IPS-20b (cell line): ENCODE measurements at regions not wholly inside any gene's neighbourhood (a gene's known extent, or its start where the extent isn't known, plus 50 kb on each side); places are given as distances from the start of the nearest gene placed in this dataset.
"Not testable (repeated sequence)": the region's sequence is repeated elsewhere in the genome, so short reads cannot be mapped to it uniquely, and the experiment has no call there.

Experiments
- H3K27ac ChIP-seq: one replicate; pipeline ENCODE4 v1.5.1; 2013; ENCODE audit warnings: low read length
- H3K27me3 ChIP-seq: 2 replicates; pipeline ENCODE4 v1.6.1; 2013; ENCODE audit warnings: mild to moderate bottlenecking, low read length, inconsistent platforms; ENCODE audit not compliant: insufficient read depth
- H3K36me3 ChIP-seq: 2 replicates; pipeline ENCODE4 v1.6.1; 2013; ENCODE audit warnings: low read depth, mild to moderate bottlenecking, inconsistent platforms, low read length, moderate library complexity; ENCODE audit not compliant: insufficient read depth
- H3K4me1 ChIP-seq: 2 replicates; pipeline ENCODE4 v1.6.1; 2013; ENCODE audit warnings: mild to moderate bottlenecking, control low read depth, inconsistent platforms, low read length, moderate library complexity; ENCODE audit not compliant: insufficient read depth
- H3K4me3 ChIP-seq: 2 replicates; pipeline ENCODE4 v1.5.1; 2013; ENCODE audit warnings: mild to moderate bottlenecking, low read length, inconsistent platforms
- H3K9ac ChIP-seq: 2 replicates; pipeline ENCODE4 v1.6.1; 2013; ENCODE audit warnings: low read depth, mild to moderate bottlenecking, inconsistent platforms, low read length, moderate library complexity
- H3K9me3 ChIP-seq: 2 replicates; pipeline ENCODE4 v1.6.1; 2013; ENCODE audit warnings: mild to moderate bottlenecking, low read depth, low read length, inconsistent platforms; ENCODE audit not compliant: insufficient read depth

DNA sequence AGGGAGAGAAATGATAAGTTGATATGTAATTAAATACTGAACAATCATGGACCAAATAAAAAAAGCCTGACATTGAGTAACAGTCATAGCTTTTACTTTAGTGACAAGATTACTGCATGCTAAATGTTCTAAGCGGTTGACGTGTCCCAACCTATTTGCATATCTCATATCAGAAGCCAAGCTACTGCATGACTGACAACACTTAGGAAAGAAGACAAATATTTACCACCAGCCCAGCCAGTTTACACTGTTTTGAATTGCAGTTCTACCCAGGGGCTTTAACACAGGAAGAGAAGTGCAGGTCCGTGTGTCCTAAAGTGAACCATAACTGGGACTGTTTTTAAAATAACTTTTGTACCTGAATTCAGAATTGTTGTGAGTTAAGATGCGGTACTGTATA is 219.9 kb downstream of the PRDM9 start:
- Histone ChIP-seq H3K4me3 (no peak overlapping the region), H3K9me3 (no peaks in the 10 kb centered on the region), H3K9ac (no peak overlapping the region), H3K4me1 (no peaks in the 10 kb centered on the region), H3K36me3 (no peaks in the 10 kb centered on the region), H3K27me3 (no peaks in the 10 kb centered on the region), H3K27ac (no peak overlapping the region)

DNA sequence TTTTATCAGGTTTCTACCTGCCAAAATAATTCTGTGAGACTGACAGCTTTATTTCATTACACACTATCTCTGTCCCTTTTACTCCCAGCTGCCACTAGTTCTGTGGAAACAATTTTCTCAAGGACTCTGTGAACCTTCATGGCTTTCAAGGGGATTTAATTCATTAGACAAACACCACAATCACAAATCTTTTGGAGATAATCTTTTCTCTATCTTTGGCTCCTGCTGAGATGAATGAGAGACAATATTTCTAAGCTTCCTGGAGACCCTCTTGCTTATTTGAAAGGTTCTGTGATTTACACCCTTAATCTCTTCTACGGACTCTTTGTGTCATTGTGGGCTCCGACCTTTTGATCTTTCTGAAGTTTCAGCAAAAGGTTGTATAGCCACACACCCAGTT is 222.6 kb downstream of the PRDM9 start:
- Histone ChIP-seq H3K4me1 (no peaks in the 10 kb centered on the region), H3K9ac (no peak overlapping the region), H3K27me3 (no peaks in the 10 kb centered on the region), H3K36me3 (no peaks in the 10 kb centered on the region), H3K9me3 (peaks cover 5% of the 10 kb centered on the region; the same call in 1 of the 2 replicates), H3K4me3 (no peak overlapping the region), H3K27ac (no peak overlapping the region)

DNA sequence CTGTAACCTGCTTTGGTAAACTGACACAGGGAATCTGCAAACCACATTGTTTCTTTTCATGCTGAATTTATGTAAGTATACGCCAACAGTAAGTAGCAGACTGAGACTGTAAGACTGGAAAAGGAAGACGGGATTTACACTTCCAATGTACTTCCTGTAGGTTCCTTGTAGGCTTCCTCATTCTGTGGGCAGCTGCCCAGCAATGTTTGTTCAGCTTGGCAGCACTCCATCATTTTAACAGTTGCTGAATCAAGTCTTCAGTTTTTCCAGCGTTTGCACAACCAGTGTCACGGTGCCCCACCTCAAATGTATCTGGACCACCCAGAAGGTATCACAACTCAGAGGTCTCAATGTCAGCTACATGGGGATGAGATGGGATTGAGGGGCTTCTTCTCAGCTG is 232.6 kb downstream of the PRDM9 start:
- H3K4me3 ChIP-seq: no peak overlapping the region
- no peaks in the 10 kb centered on the region for H3K27me3 ChIP-seq
- no peaks in the 10 kb centered on the region for H3K36me3 ChIP-seq
- H3K9ac ChIP-seq: no peak overlapping the region
- H3K27ac ChIP-seq: no peak overlapping the region
- no peaks in the 10 kb centered on the region for H3K9me3 ChIP-seq
- H3K4me1 ChIP-seq: no peaks in the 10 kb centered on the region

DNA sequence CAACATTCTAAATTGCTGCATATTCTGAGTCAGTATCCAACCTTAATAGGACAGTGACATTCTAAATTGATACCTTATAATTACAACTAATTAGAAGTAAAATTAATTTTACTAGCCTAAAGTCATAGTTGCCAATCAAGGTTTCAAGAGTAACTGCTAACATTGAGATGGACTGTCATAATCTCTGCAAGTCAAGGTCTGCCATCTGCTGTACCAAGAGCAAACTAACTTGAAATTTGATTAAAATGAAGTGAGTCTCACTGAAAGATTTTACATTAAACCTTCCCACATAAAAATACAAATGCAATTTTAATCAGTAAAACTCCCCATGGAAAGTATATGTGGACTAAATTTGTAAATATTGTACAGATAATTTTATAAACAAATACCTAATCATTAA is 235.3 kb downstream of the PRDM9 start:
- Histone ChIP-seq H3K36me3 (no peaks in the 10 kb centered on the region), H3K4me1 (no peaks in the 10 kb centered on the region), H3K27me3 (no peaks in the 10 kb centered on the region), H3K9ac (no peak overlapping the region), H3K9me3 (no peaks in the 10 kb centered on the region), H3K27ac (no peak overlapping the region), H3K4me3 (no peak overlapping the region)

DNA sequence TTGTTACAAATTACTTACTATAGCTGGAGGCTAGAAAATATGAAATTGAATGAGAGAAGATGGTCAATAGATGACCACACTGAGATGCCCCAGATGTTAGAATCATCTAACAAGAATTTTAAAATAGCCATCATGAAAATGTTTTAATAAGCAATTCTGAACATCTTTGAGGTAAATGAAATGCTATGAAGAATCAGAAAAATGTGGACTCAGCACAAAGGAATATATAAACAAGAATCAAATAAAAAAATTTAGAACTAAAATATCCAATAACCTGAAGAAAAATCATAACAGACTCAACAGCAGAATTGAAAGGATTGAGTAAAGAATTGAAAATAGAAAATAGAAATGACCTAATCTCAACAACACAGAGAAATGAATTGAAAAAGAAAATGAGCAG is 248.5 kb downstream of the PRDM9 start:
- H3K9ac ChIP-seq: no peak overlapping the region
- H3K4me3 ChIP-seq: no peak overlapping the region
- peaks cover 8% of the 10 kb centered on the region; the same call in 1 of the 2 replicates for H3K9me3 ChIP-seq
- no peaks in the 10 kb centered on the region for H3K4me1 ChIP-seq
- no peak overlapping the region for H3K27ac ChIP-seq
- H3K36me3 ChIP-seq: no peaks in the 10 kb centered on the region
- no peaks in the 10 kb centered on the region for H3K27me3 ChIP-seq

DNA sequence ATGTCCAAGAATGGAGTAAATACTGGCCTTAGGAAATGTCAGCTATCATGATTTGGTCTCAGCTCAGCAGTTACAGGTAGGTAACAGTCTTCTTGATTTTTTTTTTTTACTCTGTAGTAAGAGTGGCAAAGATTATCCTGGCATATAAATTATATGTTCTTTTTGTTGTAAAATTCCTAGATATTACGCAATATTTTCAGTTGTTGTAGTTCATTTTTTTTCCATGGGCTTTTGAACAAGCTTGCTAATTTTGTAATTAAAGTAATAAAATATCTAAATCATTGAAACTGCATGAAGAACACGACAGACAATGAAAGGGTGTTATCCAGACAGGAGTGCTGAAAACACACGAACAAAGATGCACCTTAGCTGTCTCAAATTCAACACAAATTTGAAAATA is 249.4 kb downstream of the PRDM9 start:
- H3K9me3 ChIP-seq: no peaks in the 10 kb centered on the region
- H3K4me3 ChIP-seq: no peak overlapping the region
- H3K27me3 ChIP-seq: no peaks in the 10 kb centered on the region
- H3K36me3 ChIP-seq: no peaks in the 10 kb centered on the region
- no peak overlapping the region for H3K27ac ChIP-seq
- H3K9ac ChIP-seq: no peak overlapping the region
- H3K4me1 ChIP-seq: no peaks in the 10 kb centered on the region

DNA sequence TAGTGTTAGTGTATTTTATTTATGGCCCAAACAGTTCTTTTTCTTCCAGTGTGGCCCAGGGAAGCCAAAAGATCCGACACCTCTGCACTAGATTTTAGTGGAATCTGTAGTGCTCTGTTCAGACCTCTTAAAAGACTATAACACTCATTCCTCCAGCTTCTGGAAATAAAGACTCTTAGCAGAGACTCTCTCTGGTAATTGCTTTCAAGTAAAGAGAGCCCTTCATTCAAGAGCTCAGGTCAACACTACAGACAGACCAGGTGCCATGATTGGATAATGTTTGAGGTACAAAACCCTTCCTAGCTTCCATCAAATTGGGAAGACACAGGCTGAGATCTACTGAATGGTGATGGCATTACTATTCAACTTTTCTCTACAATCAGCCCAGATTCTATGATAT is 255.8 kb downstream of the PRDM9 start:
- H3K9ac ChIP-seq: no peak overlapping the region
- H3K36me3 ChIP-seq: no peaks in the 10 kb centered on the region
- no peaks in the 10 kb centered on the region for H3K9me3 ChIP-seq
- no peaks in the 10 kb centered on the region for H3K4me1 ChIP-seq
- no peaks in the 10 kb centered on the region for H3K27me3 ChIP-seq
- H3K4me3 ChIP-seq: no peak overlapping the region
- no peak overlapping the region for H3K27ac ChIP-seq

DNA sequence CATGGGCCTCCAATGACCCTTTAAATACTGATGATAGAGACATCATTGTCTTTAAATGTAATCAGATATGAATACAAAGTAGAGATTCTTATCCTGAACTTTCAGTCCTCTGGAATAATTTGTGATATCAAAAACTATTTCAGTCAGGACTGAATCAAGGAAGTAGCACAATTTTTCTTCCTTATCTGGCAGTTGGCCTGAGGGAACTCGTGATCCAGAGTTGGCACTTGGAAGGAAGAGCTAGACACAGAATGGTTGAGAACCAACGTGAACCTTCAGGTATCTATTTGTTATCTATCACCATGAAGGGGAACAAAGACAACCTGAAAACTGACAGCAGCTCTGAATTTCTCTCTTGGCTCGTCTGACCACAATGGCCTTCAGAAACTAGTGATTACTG is 269.3 kb downstream of the PRDM9 start:
- Histone ChIP-seq H3K27me3 (no peaks in the 10 kb centered on the region), H3K27ac (no peak overlapping the region), H3K4me3 (no peak overlapping the region), H3K36me3 (no peaks in the 10 kb centered on the region), H3K9me3 (no peaks in the 10 kb centered on the region), H3K4me1 (no peaks in the 10 kb centered on the region), H3K9ac (no peak overlapping the region)

DNA sequence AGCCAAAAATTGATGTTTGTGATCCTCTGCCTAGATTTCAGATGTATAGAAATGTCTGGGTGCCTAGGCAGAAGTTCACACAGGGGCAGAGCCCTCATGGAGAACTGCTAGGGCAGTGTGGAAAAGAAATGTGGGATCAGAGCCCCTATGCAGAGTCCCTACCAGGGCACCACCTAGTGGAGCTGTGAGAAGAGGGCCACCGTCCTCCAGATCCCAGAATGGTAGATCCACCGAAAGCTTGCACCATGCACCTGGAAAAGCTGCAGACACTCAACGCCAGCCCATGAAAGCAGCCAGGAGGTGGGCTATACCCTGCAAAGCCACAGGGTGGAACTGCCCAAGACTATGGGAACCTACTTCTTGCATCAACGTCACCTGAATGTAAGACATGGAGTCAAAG is 292.9 kb downstream of the PRDM9 start:
- H3K4me3 ChIP-seq, H3K4me1 ChIP-seq, H3K36me3 ChIP-seq, H3K9ac ChIP-seq, H3K27ac ChIP-seq, H3K9me3 ChIP-seq, H3K27me3 ChIP-seq: not testable (repeated sequence)

DNA sequence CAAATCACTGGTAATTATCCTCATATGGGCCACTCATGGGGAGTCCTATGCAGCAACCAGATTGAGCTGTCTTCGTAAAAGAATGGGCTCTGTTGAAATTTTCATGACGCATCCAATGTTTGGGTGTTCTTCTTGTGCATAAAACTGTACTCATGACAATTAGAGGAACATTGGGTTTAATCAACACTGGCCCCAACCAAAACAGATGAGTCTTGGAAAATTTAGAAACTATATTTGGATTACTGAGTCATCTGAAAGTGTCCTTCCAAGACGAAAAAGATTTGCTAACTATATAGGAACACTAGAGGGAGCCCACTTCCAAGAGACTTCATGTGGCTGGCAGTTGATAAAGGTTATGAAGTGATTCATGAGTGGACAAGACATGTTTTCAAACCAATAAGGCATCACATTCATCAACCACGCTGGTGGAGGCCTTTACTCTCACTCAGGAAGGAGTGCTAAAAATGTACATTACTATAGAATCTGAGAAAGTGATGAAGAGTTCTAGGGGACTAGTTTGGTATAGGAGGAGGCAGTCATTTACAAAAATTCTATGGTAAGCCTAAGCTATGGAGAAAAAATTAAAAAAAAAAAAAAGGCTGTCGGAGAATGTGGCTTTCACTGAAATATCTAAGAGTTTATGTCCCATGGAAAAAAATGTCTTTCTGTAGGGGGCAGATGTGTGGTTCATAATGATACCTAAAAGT is 313.5 kb downstream of the PRDM9 start:
- Histone ChIP-seq H3K4me3 (no peak overlapping the region), H3K9me3 (no peaks in the 10 kb centered on the region), H3K27me3 (no peaks in the 10 kb centered on the region), H3K4me1 (no peaks in the 10 kb centered on the region), H3K27ac (no peak overlapping the region), H3K36me3 (no peaks in the 10 kb centered on the region), H3K9ac (no peak overlapping the region)

DNA sequence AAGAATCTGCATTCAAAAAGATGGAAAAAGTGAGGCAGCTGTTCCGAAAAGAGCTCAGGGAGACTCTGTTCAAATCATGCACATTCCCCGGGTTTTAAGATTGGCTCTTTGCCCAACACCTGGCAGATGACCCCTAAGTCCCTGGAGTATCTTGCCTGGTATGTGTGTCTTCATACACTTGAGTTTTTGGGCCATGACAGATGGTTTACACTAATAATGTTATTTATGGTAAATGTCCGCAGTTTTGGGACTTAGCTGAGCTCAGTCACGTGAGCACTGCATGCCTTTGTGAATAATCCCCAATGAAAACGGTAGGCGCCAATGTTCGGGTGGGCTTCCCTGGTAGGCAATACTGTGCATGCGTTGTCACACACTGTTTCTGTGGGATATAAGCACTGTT is 316.1 kb downstream of the PRDM9 start:
- Histone ChIP-seq H3K9ac (no peak overlapping the region), H3K9me3 (no peaks in the 10 kb centered on the region), H3K4me1 (no peaks in the 10 kb centered on the region), H3K27ac (no peak overlapping the region), H3K4me3 (no peak overlapping the region), H3K27me3 (no peaks in the 10 kb centered on the region), H3K36me3 (no peaks in the 10 kb centered on the region)

DNA sequence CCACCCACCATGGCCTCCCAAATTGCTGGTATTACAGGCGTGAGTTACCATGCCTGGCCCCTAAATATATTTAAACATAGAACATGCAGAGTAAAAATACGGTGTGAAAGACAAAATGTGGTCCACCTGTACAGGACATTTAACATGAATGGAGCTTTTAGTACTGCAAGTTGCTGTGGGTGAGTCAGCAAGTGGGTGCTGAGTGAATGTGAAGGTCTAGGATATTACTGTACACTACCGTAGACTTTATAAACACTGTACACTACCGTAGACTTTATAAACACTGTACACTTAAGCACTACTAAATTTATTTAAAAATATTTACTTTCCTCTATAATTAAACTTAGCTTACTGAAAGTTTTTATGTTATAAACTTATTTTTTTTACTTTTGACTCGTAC is 317.8 kb downstream of the PRDM9 start:
- Histone ChIP-seq H3K36me3 (no peaks in the 10 kb centered on the region), H3K9ac (no peak overlapping the region), H3K27ac (no peak overlapping the region), H3K9me3 (no peaks in the 10 kb centered on the region), H3K27me3 (no peaks in the 10 kb centered on the region), H3K4me3 (no peak overlapping the region), H3K4me1 (no peaks in the 10 kb centered on the region)
